ENCODE measurements at regions not wholly inside any gene's neighbourhood (a gene's known extent, or its start where the extent isn't known, plus 50 kb on each side); places are given as distances from the start of the nearest gene placed in this dataset.

- no peak for DNase-seq (ENCODE audit: low read depth)
- TF ChIP-seq CTCF (conservative IDR thresholded peaks at IDR 0.05; ENCODE audit: low read depth, low read length), result no peak
- no peak overlapping the region for H3K4me3 ChIP-seq (ENCODE audit: low read depth, low read length)
Observed at GRCh38 chr1:103243481-103243880, 135.2 kb upstream of the COL11A1 start.

GRCh38 chr1:103239034-103239433, 130.7 kb upstream of the COL11A1 start:
- no peak for DNase-seq (ENCODE audit: low read depth)
- no peak overlapping the region for H3K4me3 ChIP-seq (ENCODE audit: low read depth, low read length)
- TF ChIP-seq CTCF (conservative IDR thresholded peaks at IDR 0.05; ENCODE audit: low read depth, low read length), result no peak

GRCh38 chr1:103230061-103230460, 121.7 kb upstream of the COL11A1 start:
- no peak overlapping the region for H3K4me3 ChIP-seq (ENCODE audit: low read depth, low read length)
- no peak for DNase-seq (ENCODE audit: low read depth)
- TF ChIP-seq CTCF (conservative IDR thresholded peaks at IDR 0.05; ENCODE audit: low read depth, low read length), result no peak

GRCh38 chr1:103220631-103221041, 112.3 kb upstream of the COL11A1 start:
- H3K4me3 ChIP-seq (ENCODE audit: low read depth, low read length), result no peak overlapping the region
- peak; percentile 41 for DNase-seq (ENCODE audit: low read depth)
- no peak for TF ChIP-seq CTCF (conservative IDR thresholded peaks at IDR 0.05; ENCODE audit: low read depth, low read length)

- no peak for TF ChIP-seq CTCF (conservative IDR thresholded peaks at IDR 0.05; ENCODE audit: low read depth, low read length)
- no peak overlapping the region for H3K4me3 ChIP-seq (ENCODE audit: low read depth, low read length)
- no peak for DNase-seq (ENCODE audit: low read depth)
Observed at GRCh38 chr1:103218821-103219220, 110.5 kb upstream of the COL11A1 start.

- no peak for TF ChIP-seq CTCF (conservative IDR thresholded peaks at IDR 0.05; ENCODE audit: low read depth, low read length)
- DNase-seq (ENCODE audit: low read depth), result no peak
- no peak overlapping the region for H3K4me3 ChIP-seq (ENCODE audit: low read depth, low read length)
Observed at GRCh38 chr1:103218369-103218768, 110.0 kb upstream of the COL11A1 start.

GRCh38 chr1:103211073-103211472, 102.8 kb upstream of the COL11A1 start:
- TF ChIP-seq CTCF (conservative IDR thresholded peaks at IDR 0.05; ENCODE audit: low read depth, low read length), result no peak
- no peak for DNase-seq (ENCODE audit: low read depth)

More at GRCh38 chr1:103211073-103211472, 102.8 kb upstream of the COL11A1 start:
- no peak overlapping the region for H3K4me3 ChIP-seq (ENCODE audit: low read depth, low read length)
